ENCODE measurements at regions not wholly inside any gene's neighbourhood (a gene's known extent, or its start where the extent isn't known, plus 50 kb on each side); places are given as distances from the start of the nearest gene placed in this dataset.
"Not testable (repeated sequence)": the region's sequence is repeated elsewhere in the genome, so short reads cannot be mapped to it uniquely, and the experiment has no call there.

DNA sequence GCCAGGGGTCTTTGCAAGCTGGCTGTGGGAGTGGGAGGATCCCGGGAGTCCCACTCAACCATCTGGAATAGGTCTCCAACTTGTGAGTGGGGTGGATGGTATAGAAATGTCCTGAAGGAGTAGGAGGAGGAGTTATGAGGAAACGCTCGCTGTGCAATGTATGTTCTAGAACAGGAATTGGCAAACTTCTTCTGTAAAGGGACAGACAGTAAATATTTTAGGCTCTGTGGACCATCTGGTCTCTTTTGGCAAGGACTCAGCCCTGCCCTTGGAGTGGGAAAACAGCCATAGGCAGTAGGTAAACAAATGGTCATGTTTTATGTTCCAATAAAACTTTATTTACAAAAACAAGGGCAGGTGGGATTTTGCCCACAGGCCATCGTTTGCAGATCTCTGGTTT, 149.2 kb downstream of the NPIPB5 start:
- H3K4me3 ChIP-seq: no peak overlapping the region
- 59% methylated on average over 4 of the region's 4 CpGs for WGBS (ENCODE audit: insufficient coverage, low coverage, low lambda C conversion rate, missing lambda C conversion rate)
- no peaks in the 10 kb centered on the region for H3K4me1 ChIP-seq
- H3K36me3 ChIP-seq: no peaks in the 10 kb centered on the region
- DNase-seq: peak in 1 of 3 donors; percentile 18
- TF ChIP-seq, protein P1, sequence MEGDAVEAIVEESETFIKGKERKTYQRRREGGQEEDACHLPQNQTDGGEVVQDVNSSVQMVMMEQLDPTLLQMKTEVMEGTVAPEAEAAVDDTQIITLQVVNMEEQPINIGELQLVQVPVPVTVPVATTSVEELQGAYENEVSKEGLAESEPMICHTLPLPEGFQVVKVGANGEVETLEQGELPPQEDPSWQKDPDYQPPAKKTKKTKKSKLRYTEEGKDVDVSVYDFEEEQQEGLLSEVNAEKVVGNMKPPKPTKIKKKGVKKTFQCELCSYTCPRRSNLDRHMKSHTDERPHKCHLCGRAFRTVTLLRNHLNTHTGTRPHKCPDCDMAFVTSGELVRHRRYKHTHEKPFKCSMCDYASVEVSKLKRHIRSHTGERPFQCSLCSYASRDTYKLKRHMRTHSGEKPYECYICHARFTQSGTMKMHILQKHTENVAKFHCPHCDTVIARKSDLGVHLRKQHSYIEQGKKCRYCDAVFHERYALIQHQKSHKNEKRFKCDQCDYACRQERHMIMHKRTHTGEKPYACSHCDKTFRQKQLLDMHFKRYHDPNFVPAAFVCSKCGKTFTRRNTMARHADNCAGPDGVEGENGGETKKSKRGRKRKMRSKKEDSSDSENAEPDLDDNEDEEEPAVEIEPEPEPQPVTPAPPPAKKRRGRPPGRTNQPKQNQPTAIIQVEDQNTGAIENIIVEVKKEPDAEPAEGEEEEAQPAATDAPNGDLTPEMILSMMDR (IDR thresholded peaks at IDR 0.05): no peak
- no peak for TF ChIP-seq POLR2A (IDR thresholded peaks at IDR 0.05)
- no peak overlapping the region for H3K27ac ChIP-seq
- no peaks in the 10 kb centered on the region for H3K27me3 ChIP-seq
- intact Hi-C loops (cut with DNase I): loop anchor here in 1 of 2 donors (10.0 kb wide), 1 partner anchor 345 kb away; no protein-coding TSS in a partner anchor
- H3K9me3 ChIP-seq: no peaks in the 10 kb centered on the region
- no peak for ATAC-seq

DNA sequence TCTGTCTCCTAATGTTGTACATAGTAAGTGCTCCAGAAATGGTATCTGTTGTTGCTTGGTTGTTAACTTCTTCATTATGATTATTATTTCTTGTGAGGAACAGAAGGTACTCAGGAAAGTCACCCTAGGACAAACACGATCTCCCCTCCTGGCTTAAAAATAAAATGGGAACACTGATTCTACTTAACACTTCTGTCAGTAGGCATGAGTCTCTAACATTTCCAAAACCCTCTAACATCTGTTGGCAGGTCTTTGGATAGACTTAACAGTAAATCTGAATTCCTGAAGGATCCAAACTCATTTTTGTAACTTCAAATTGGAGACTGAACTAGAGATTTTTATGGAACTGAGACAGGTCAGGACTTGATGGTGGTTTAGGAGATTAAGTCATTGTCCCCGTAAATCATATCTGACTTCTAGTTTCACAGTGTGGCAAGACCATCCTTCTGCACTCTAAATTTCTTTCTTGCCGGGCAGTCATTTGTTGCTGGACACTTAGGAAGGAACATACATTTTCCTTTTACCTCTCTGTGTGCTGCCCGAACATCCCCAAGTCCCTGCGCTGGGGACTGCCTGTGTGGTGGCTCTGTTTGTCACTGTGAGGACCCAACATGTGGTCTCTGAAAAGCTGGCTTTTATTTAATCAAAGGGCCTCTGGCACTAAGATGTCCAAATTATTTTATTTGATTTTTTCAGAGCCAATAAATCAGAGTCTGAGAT, 149.9 kb downstream of the NPIPB5 start:
- WGBS (ENCODE audit: insufficient coverage, low coverage, low lambda C conversion rate, missing lambda C conversion rate): 75% methylated on average over 5 of the region's 5 CpGs
- DNase-seq: peak in 1 of 3 donors; percentile 26
- H3K4me1 ChIP-seq: no peaks in the 10 kb centered on the region
- H3K4me3 ChIP-seq: no peak overlapping the region
- no peak for ATAC-seq
- H3K27ac ChIP-seq: no peak overlapping the region
- H3K27me3 ChIP-seq: no peaks in the 10 kb centered on the region
- intact Hi-C loops (cut with DNase I): loop anchor here in 1 of 2 donors (10.0 kb wide), 1 partner anchor 346 kb away; no protein-coding TSS in a partner anchor
- H3K9me3 ChIP-seq: no peaks in the 10 kb centered on the region
- TF ChIP-seq POLR2A (IDR thresholded peaks at IDR 0.05): no peak
- TF ChIP-seq, protein P1 (IDR thresholded peaks at IDR 0.05): no peak
- no peaks in the 10 kb centered on the region for H3K36me3 ChIP-seq

DNA sequence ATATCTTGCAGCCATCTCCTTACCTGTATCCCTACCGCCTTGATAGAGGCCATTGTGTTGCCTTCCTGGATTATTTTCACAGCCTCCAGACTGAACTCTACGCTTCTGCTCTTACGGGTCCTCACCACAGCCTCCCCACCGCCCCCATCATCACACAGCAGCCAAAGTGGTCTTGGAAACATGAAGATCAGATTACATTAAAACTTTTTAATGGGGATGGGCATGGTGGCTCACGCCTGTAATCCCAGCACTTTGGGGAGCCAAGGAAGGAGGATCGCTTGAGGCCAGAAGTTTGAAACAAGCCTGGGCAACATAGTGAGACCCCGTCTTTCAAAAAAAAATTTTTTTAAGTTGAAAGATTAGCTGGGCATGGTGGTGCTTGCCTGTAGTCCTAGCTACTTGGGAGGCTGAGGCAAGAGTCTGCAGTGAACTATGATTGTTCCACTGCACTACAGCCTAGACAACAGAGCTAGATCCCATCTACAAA, 150.5 kb downstream of the NPIPB5 start:
- intact Hi-C loops (cut with DNase I): loop anchor here in 1 of 2 donors (10.0 kb wide), 1 partner anchor 346 kb away; no protein-coding TSS in a partner anchor
- Histone ChIP-seq H3K9me3 (no peaks in the 10 kb centered on the region), H3K36me3 (no peaks in the 10 kb centered on the region), H3K4me1 (no peaks in the 10 kb centered on the region), H3K4me3 (no peak overlapping the region), H3K27me3 (no peaks in the 10 kb centered on the region), H3K27ac (no peak overlapping the region)
- DNase-seq: peak in 1 of 3 donors; percentile 37
- TF ChIP-seq, protein P1 (IDR thresholded peaks at IDR 0.05): no peak
- TF ChIP-seq POLR2A (IDR thresholded peaks at IDR 0.05): no peak
- WGBS (ENCODE audit: insufficient coverage, low coverage, low lambda C conversion rate, missing lambda C conversion rate): 71% methylated on average over 7 of the region's 7 CpGs
- ATAC-seq: no peak

DNA sequence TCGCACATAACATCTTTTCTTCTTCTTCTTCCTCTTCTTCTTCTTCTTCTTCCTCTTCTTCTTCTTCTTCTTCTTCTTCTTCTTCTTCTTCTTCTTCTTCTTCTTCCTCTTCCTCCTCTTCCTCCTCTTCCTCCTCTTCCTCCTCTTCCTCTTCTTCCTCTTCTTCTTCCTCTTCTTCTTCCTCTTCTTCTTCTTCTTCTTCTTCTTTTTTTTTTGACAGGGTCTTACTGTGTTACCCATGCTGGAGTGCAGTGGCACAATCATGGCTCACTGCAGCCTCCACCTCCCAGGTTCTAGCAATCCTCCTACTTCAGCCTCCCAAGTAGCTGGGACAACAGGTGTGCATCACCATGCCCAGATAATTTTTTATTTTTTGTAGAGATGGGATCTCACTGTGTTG, 151.0 kb upstream of the HS3ST2 start:
- not testable (repeated sequence) for H3K36me3 ChIP-seq, H3K27me3 ChIP-seq, H3K27ac ChIP-seq, H3K4me1 ChIP-seq, ATAC-seq, H3K4me3 ChIP-seq, DNase-seq, H3K9me3 ChIP-seq
- WGBS (ENCODE audit: insufficient coverage, low coverage, low lambda C conversion rate, missing lambda C conversion rate): 24% methylated on average over 1 of the region's 1 CpG
- intact Hi-C loops (cut with DNase I): loop anchor here in 1 of 2 donors (10.0 kb wide), 1 partner anchor 348 kb away; no protein-coding TSS in a partner anchor

DNA sequence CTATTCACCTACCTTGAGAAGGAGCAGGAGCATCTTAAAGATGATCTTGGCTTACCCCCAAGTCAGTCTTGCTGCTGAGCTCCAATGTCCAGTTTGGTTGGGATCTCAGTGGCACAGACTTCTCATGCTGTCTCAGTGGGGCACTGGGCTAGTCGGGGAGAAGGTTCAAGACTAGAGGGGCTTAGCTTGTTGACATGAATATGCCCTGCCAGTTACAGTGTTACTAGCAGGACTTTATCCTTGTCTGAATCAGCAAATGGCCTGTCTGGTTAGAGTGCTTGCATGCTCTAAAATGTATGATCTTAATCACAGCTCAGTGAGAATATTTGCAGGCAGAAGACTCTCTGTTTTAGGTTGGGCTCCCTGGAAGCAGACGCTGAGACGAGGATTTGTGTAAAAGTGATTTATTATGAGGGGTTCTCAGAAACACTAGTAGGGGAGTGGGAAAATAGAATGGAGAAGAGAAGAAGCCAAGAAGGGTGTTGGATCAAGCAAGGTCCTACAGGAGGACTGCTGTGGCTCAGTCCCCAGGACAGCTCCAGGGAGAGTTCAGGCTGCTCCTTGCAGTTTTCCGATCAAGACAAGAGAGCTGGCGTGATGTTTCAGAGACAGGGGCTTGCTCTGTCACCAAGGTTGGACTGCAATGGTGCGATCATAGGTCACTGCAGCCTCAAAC, 150.4 kb upstream of the HS3ST2 start:
- DNase-seq (no peak), ATAC-seq (no peak)
- Histone ChIP-seq H3K9me3 (no peaks in the 10 kb centered on the region), H3K4me3 (no peak overlapping the region), H3K27ac (no peak overlapping the region), H3K27me3 (no peaks in the 10 kb centered on the region), H3K36me3 (no peaks in the 10 kb centered on the region), H3K4me1 (no peaks in the 10 kb centered on the region)
- no peak for TF ChIP-seq POLR2A (IDR thresholded peaks at IDR 0.05)
- TF ChIP-seq, protein P1 (IDR thresholded peaks at IDR 0.05): no peak
- intact Hi-C loops (cut with DNase I): loop anchor here in 1 of 2 donors (10.0 kb wide), 1 partner anchor 349 kb away; no protein-coding TSS in a partner anchor
- 65% methylated on average over 5 of the region's 6 CpGs for WGBS (ENCODE audit: insufficient coverage, low coverage, low lambda C conversion rate, missing lambda C conversion rate)

All from right lobe of liver (tissue), 6 donors.